Activated CD4-positive, CD25-positive, alpha-beta regulatory T cell treated with anti-CD3 and anti-CD28 coated beads, Interleukin-2, amount 50 U/mL, for 72 hours (primary cell): ENCODE measurements at regions not wholly inside any gene's neighbourhood (a gene's known extent, or its start where the extent isn't known, plus 50 kb on each side); places are given as distances from the start of the nearest gene placed in this dataset.
"Not testable (repeated sequence)": the region's sequence is repeated elsewhere in the genome, so short reads cannot be mapped to it uniquely, and the experiment has no call there.

Experiments used
- DNase-seq: peaks from one replicate; pipeline ENCODE4 v3.0.0; 2021

- not testable (repeated sequence) for DNase-seq
Measured at GRCh38 chr17:43345515-43345914, 53.3 kb upstream of the ARL4D start.

GRCh38 chr17:43344685-43345084 lies 54.1 kb upstream of the ARL4D start:
- no peak for DNase-seq

- DNase-seq: no peak
Measured at GRCh38 chr17:43342589-43342890, 56.3 kb upstream of the ARL4D start.

GRCh38 chr17:43341715-43342588 lies 56.8 kb upstream of the ARL4D start:
- no peak for DNase-seq

GRCh38 chr17:43338886-43339516 lies 59.8 kb upstream of the ARL4D start:
- peak; percentile 52 for DNase-seq

- no peak for DNase-seq
Measured at GRCh38 chr17:43337684-43338428, 60.9 kb upstream of the ARL4D start.

- no peak for DNase-seq
Measured at GRCh38 chr17:43334738-43335402, 63.9 kb upstream of the ARL4D start.

GRCh38 chr17:43333433-43333943 lies 65.3 kb upstream of the ARL4D start:
- no peak for DNase-seq

GRCh38 chr17:43332230-43332629 lies 66.6 kb upstream of the ARL4D start:
- DNase-seq: no peak

GRCh38 chr17:43330876-43331639 lies 67.7 kb upstream of the ARL4D start:
- DNase-seq: no peak

GRCh38 chr17:43329183-43329582 lies 69.6 kb upstream of the ARL4D start:
- no peak for DNase-seq

- DNase-seq: no peak
Measured at GRCh38 chr17:43328650-43329049, 70.1 kb upstream of the ARL4D start.

- no peak for DNase-seq
Measured at GRCh38 chr17:43327834-43328420, 70.9 kb upstream of the ARL4D start.

- DNase-seq: no peak
Measured at GRCh38 chr17:43327421-43327820, 71.4 kb upstream of the ARL4D start.

- DNase-seq: no peak
Measured at GRCh38 chr17:43326490-43327275, 72.1 kb upstream of the ARL4D start.

- DNase-seq: no peak
Measured at GRCh38 chr17:43324205-43324893, 74.4 kb upstream of the ARL4D start.

GRCh38 chr17:43319293-43320124 lies 79.3 kb upstream of the ARL4D start:
- no peak for DNase-seq

GRCh38 chr17:43316522-43317142 lies 82.2 kb upstream of the ARL4D start:
- no peak for DNase-seq
